HG03439 (cell line): ENCODE measurements at regions not wholly inside any gene's neighbourhood (a gene's known extent, or its start where the extent isn't known, plus 50 kb on each side); places are given as distances from the start of the nearest gene placed in this dataset.

Experiments used
- ATAC-seq: cut with Tn5 transposase; IDR thresholded peaks from one replicate; pipeline ENCODE4 v1.9.1; 2021; ENCODE audit warnings: mild to moderate bottlenecking, moderate library complexity; ENCODE audit not compliant: unreplicated experiment

- ATAC-seq, result no peak
These were observed 117.5 kb upstream of the TOP3B start for GRCh38 chr22:22099833-22100812.

DNA sequence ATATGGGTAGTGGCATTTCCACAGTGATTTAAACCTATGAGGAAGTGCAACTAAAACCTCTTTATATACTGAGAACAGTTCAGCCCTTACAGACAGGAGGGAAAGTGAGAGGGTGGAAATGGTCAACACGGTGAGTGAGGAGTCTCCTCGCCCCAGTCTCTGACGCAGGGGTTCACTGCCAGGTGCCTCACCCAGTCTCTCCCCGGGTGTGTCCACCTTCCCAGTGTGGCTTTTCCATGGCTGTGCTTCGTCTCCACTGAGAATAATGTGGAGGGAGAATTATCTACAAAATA is 116.6 kb upstream of the TOP3B start:
- ATAC-seq, result no peak

DNA sequence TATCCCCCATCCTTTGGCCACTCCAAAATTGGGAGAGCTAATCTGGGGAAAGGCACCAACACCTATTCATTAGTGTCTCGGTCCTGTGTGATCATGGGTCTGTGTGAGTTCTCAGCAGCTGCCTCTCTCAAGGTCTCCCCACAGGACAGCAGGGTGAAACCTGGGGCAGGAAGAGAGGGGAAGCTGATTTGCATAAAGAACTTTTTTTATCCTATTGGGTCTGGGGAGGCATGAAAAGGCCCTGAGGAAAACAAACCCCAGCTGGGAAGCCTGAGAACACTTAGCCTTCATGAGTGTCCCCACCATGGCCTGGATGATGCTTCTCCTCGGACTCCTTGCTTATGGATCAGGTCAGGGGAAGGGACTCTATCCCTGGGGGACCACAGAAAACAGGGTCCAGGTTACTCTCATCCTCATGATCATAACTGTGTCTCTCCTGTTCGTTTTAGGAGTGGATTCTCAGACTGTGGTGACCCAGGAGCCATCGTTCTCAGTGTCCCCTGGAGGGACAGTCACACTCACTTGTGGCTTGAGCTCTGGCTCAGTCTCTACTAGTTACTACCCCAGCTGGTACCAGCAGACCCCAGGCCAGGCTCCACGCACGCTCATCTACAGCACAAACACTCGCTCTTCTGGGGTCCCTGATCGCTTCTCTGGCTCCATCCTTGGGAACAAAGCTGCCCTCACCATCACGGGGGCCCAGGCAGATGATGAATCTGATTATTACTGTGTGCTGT is 116.0 kb upstream of the TOP3B start:
- ATAC-seq, result no peak

- ATAC-seq, result no peak
These were observed 115.2 kb upstream of the TOP3B start for GRCh38 chr22:22097727-22098228.

GRCh38 chr22:22094921-22095320 is 112.3 kb upstream of the TOP3B start:
- ATAC-seq, result no peak

- no peak for ATAC-seq
These were observed 111.9 kb upstream of the TOP3B start for GRCh38 chr22:22094514-22094913.

- no peak for ATAC-seq
These were observed 111.2 kb upstream of the TOP3B start for GRCh38 chr22:22093743-22094142.

- no peak for ATAC-seq
These were observed 110.4 kb upstream of the TOP3B start for GRCh38 chr22:22092974-22093373.

GRCh38 chr22:22092101-22092500 is 109.5 kb upstream of the TOP3B start:
- no peak for ATAC-seq

GRCh38 chr22:22091400-22091878 is 108.9 kb upstream of the TOP3B start:
- no peak for ATAC-seq

DNA sequence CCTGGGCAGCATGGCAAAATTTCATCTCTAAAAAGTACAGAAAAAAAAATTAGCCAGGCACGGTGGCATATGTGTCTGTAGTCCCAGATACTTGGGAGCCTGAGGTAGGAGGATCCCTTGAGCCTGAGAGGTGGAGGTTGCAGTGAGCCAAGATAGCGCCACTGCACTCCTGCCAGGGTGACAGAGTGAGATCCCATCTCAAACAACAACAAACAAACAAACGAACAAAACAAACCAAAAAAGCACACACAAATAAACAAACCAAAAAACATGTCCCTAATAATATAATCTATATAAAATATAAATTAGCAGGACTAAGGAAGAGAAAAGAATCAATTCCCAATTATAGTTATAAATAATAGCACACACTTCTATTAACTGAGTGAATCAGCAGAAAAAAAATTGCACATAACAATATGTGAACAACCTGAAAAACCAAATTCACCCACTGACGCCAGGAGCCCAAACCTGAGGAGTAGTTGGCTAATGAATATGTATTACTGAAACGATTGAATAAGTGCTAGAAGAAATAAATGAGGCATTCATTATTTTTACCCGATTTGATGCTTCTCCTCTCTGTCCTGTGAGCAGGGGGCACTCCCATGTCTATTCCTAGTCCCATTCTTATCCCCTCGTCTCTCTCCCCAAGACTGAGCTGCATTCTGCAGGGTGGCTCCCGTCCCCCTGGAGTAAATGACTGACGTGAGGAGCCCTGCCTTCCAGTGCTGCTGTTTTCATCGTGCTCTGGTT is 108.2 kb upstream of the TOP3B start:
- ATAC-seq, result no peak

- no peak for ATAC-seq
These were observed 107.1 kb upstream of the TOP3B start for GRCh38 chr22:22089459-22090308.

GRCh38 chr22:22088658-22089458 is 106.3 kb upstream of the TOP3B start:
- no peak for ATAC-seq

DNA sequence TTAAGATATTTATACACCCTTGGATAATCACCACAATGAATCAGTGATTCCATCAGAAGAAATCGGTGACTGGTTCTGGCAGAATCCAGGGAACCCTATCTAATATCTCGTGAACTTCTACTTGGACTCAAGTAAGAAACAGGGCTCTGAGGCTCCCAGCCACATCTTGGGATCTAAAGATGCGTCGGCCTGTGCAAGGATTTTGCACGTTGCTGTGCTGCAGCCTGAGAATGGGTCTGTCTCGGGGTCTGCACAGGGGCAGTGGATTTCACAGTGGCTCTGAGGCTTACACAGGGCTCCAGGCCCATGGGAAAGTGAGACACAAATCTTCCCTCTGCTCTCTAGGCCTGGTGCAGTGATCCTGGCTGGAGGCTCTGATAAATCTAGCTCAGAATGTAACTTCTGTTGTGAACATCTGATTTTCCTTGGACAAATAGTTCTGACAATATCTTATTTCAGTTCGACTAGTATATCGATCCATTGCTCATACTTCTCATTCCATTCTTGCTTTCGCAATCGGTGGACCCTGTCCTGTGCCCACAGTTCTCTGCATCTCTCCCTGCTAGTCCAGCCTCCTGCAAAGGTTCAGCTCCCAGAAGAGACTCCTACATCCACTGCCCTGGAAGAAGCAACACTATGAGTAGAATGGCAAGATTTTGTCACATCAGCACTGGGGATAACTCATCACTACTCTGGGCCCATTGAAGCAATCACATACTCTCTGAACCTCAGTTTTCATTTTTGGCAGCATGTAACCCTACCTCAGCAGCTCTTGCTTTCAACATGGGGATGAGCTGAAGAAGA is 105.5 kb upstream of the TOP3B start:
- ATAC-seq, result no peak

DNA sequence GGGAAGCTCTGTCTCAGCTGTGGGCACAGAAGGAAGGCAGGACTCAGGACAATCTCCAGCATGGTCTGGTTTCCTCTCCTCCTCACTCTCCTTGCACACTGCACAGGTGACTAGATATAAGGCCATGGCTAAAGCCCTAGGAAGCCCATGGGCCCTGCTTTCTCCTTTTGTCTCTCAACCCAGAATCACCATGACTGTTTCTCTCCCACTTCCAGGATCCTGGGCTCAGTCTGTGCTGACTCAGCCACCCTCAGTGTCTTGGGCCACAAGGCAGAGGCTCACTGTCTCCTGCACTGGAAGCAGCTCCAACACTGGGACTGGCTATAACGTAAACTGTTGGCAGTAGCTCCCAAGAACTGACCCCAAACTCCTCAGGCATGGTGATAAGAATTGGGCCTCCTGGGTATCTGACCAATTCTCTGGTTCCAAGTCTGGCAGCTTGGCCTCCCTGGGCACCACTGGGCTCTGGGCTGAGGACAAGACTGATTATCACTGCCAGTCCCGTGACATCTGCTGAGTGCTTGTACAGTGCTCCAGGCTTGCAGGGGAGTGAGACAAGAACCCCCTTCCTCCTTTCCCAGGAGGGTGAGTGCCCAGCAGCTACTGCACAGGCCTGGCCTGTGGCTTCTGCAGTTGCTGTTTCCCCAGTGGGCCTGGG is 104.0 kb upstream of the TOP3B start:
- ATAC-seq, result no peak

GRCh38 chr22:22085702-22086500 is 103.3 kb upstream of the TOP3B start:
- ATAC-seq, result no peak

GRCh38 chr22:22084089-22084711 is 101.6 kb upstream of the TOP3B start:
- ATAC-seq, result no peak
